ENCODE measurements at regions not wholly inside any gene's neighbourhood (a gene's known extent, or its start where the extent isn't known, plus 50 kb on each side); places are given as distances from the start of the nearest gene placed in this dataset.

DNA sequence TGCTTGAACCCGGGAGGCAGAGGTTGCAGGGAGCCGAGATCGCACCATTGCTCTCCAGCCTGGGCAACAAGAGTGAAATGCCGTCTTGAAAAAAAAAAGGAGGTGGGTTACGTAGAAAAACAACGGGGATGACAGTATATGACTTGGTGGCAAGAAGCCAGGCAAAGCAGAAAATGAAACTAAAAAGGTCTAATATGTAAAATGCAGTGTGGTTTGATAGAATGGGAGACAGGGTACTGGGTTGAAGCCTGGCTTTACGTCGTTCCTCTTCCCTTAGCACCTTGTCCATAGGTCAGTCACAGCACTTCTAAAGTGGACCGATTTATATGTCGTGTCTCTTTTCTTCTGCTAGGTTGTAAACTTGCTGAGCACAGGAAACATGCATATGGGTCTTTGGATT is 274.9 kb upstream of the ZC3H12C start:
- no peak overlapping the region for H3K4me3 ChIP-seq (ENCODE audit: low read depth, low read length)
- TF ChIP-seq, protein P1, sequence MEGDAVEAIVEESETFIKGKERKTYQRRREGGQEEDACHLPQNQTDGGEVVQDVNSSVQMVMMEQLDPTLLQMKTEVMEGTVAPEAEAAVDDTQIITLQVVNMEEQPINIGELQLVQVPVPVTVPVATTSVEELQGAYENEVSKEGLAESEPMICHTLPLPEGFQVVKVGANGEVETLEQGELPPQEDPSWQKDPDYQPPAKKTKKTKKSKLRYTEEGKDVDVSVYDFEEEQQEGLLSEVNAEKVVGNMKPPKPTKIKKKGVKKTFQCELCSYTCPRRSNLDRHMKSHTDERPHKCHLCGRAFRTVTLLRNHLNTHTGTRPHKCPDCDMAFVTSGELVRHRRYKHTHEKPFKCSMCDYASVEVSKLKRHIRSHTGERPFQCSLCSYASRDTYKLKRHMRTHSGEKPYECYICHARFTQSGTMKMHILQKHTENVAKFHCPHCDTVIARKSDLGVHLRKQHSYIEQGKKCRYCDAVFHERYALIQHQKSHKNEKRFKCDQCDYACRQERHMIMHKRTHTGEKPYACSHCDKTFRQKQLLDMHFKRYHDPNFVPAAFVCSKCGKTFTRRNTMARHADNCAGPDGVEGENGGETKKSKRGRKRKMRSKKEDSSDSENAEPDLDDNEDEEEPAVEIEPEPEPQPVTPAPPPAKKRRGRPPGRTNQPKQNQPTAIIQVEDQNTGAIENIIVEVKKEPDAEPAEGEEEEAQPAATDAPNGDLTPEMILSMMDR (IDR thresholded peaks at IDR 0.05; ENCODE audit: low read depth, low read length, missing control alignments) = no peak
- no peak for DNase-seq (ENCODE audit: low read depth)

DNA sequence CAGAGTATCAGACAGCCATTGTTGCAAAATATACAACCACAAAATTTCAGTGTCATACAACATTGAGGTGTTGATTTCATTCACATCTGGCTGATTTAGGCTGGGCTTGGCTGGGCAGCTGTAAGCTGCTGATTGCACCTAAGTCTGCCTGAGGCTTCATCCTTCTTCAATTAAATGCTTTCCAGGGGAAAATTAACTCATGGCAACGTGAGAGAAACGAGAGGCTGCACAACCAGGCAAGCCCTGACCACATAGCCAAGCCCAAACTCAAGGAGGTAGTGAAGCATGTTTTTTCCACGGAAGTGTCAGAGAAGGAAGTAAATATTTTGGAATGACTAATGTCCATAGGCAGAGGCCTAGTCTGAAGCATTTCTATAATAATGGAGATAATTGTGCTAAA is 273.8 kb upstream of the ZC3H12C start:
- DNase-seq (ENCODE audit: low read depth) = no peak
- no peak overlapping the region for H3K4me3 ChIP-seq (ENCODE audit: low read depth, low read length)
- TF ChIP-seq, protein P1 (IDR thresholded peaks at IDR 0.05; ENCODE audit: low read depth, low read length, missing control alignments) = no peak

DNA sequence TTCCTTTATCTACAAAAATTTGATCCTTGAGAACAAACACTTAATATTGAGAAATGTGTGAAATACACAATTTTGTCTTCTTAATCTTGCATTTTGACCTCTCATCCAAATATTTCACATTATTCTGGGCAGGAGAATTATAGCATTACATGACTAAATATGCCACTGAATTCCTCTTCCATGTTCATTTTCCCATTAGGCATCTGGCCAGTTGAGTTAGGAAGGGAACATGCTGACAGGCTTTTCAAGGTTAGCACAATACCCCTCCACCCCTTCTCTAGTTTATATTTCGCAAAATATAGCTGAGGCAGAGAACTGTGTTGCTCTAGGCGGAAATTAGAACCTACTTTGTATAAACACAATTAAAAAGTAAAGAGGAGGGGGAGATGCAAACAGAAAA is 271.7 kb upstream of the ZC3H12C start:
- H3K4me3 ChIP-seq (ENCODE audit: low read depth, low read length) = no peak overlapping the region
- no peak for DNase-seq (ENCODE audit: low read depth)
- TF ChIP-seq, protein P1 (IDR thresholded peaks at IDR 0.05; ENCODE audit: low read depth, low read length, missing control alignments) = no peak

DNA sequence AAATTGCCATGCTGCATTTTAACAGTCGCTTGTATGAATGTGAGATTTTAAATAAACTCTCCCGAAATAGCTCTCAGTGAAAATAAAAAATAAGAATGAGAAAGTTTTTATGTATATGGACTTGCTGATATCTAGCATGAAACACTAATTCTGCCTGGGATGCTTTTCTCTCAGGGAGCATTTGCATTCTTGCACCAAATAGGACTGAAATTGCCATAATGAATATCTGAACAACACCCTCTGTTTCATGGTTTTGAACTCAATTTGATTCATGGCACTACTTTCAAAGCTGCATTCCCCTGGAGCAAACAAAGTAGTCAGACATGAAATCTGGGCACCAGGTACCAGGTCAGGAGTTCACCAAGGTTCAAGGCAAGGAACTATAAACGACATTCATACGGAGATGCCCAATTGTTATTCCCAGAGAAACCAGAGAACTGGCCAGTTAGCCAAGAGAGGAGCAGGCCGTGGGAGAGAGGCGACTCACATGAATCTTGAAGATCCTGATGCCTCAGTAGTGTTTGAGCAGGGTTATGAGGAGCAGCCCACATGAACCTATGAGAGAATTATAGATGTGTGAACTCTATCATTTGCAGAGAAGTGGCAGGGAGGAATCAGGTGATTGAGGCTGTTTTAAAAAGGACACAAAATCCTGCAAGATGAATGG is 270.6 kb upstream of the ZC3H12C start:
- TF ChIP-seq, protein P1 (IDR thresholded peaks at IDR 0.05; ENCODE audit: low read depth, low read length, missing control alignments) = no peak
- H3K4me3 ChIP-seq (ENCODE audit: low read depth, low read length) = no peak overlapping the region
- no peak for DNase-seq (ENCODE audit: low read depth)

DNA sequence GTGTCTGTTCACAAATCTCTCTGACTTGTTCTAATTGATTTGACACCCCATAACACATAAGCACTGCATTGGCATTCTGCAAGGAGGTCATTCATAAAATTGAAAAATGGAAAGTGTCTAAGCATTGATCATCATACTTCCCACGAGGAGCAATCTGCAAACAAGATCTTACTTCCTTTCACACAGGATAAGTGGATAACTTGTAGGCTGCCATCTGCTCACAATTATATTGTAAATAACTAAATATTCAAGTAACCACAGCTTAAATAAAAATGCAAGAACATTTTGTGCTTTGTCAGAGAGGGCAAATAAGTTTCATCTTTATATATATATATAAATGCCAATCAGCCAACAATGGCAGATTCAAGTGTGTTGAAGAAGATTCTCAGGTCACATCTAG is 264.8 kb upstream of the ZC3H12C start:
- TF ChIP-seq, protein P1 (IDR thresholded peaks at IDR 0.05; ENCODE audit: low read depth, low read length, missing control alignments) = no peak
- no peak for DNase-seq (ENCODE audit: low read depth)
- H3K4me3 ChIP-seq (ENCODE audit: low read depth, low read length) = no peak overlapping the region

DNA sequence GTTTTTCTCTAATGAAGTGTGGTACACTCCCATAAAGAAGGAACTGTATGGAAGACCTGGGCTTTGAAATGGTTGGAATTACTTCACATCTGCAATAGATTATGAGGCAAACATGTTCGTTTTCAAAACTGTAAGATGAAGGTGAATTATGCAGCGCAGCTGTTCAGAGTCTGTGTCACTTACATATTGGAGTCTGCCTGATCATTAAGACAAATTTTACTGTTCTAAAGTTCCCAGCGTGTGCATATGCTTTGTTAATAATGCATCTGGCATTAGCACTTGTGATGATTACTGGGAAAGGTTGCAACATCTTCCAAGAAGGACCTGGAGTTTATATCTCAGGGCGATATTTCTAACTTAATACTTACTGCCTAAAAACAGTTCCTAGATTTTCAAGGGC is 255.2 kb upstream of the ZC3H12C start:
- DNase-seq (ENCODE audit: low read depth) = no peak
- TF ChIP-seq, protein P1 (IDR thresholded peaks at IDR 0.05; ENCODE audit: low read depth, low read length, missing control alignments) = no peak
- no peak overlapping the region for H3K4me3 ChIP-seq (ENCODE audit: low read depth, low read length)

DNA sequence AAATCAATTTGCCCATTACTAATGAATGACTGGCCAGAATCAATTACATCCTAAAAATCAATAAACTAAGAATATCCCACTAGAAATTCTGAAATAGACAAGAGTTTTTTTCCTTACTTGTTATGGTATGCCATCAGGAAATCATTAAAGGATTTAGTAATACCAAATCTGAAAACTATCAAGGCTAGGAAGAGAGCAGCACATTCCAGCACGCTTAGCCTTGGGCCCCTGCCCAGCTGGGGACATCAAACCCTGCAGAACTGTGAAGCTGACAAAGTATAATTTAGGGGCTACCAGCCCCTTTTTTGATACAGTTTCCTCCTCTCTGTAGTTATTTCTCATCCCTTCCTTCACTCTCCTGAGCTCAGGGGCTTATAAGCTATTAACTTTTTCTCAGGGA is 247.8 kb upstream of the ZC3H12C start:
- TF ChIP-seq, protein P1 (IDR thresholded peaks at IDR 0.05; ENCODE audit: low read depth, low read length, missing control alignments) = no peak
- DNase-seq (ENCODE audit: low read depth) = no peak
- H3K4me3 ChIP-seq (ENCODE audit: low read depth, low read length) = no peak overlapping the region

Measured in GM12864 (cell line).